Activated gamma-delta T cell (primary cell): ENCODE measurements at regions not wholly inside any gene's neighbourhood (a gene's known extent, or its start where the extent isn't known, plus 50 kb on each side); places are given as distances from the start of the nearest gene placed in this dataset.
"Not testable (repeated sequence)": the region's sequence is repeated elsewhere in the genome, so short reads cannot be mapped to it uniquely, and the experiment has no call there.

ENCODE experiments used
- DNase-seq: peaks from one replicate; lab custom pipeline; 2025; lab: John Stamatoyannopoulos, UW

GRCh38 chr5:124962735-124963134, 216.3 kb upstream of the ZNF608 start:
- no peak for DNase-seq

GRCh38 chr5:124963236-124963919, 216.9 kb upstream of the ZNF608 start:
- peak; percentile 2 for DNase-seq

GRCh38 chr5:124966741-124967140, 220.3 kb upstream of the ZNF608 start:
- not testable (repeated sequence) for DNase-seq

GRCh38 chr5:124970381-124970780, 223.9 kb upstream of the ZNF608 start:
- not testable (repeated sequence) for DNase-seq

- no peak for DNase-seq
Observed at GRCh38 chr5:124972703-124973102, 226.3 kb upstream of the ZNF608 start.

GRCh38 chr5:124973661-124974060, 227.2 kb upstream of the ZNF608 start:
- no peak for DNase-seq

GRCh38 chr5:124976086-124976485, 229.6 kb upstream of the ZNF608 start:
- peak; percentile 10 for DNase-seq

- DNase-seq, result no peak
Observed at GRCh38 chr5:124979251-124979650, 232.8 kb upstream of the ZNF608 start.

- DNase-seq, result no peak
Observed at GRCh38 chr5:124980163-124980941, 233.9 kb upstream of the ZNF608 start.

GRCh38 chr5:124981901-124982300, 235.5 kb upstream of the ZNF608 start:
- DNase-seq, result no peak

- no peak for DNase-seq
Observed at GRCh38 chr5:124986170-124986569, 239.7 kb upstream of the ZNF608 start.

GRCh38 chr5:124986667-124987066, 240.2 kb upstream of the ZNF608 start:
- no peak for DNase-seq

- DNase-seq, result not testable (repeated sequence)
Observed at GRCh38 chr5:124987786-124988185, 241.3 kb upstream of the ZNF608 start.

GRCh38 chr5:124990723-124991122, 244.3 kb upstream of the ZNF608 start:
- DNase-seq, result no peak

GRCh38 chr5:124995421-124995820, 249.0 kb upstream of the ZNF608 start:
- DNase-seq, result no peak

GRCh38 chr5:124996023-124996763, 249.8 kb upstream of the ZNF608 start:
- no peak for DNase-seq

- no peak for DNase-seq
Observed at GRCh38 chr5:124996764-124997077, 250.3 kb upstream of the ZNF608 start.

GRCh38 chr5:124997186-124997893, 250.9 kb upstream of the ZNF608 start:
- no peak for DNase-seq

GRCh38 chr5:124998520-124998919, 252.1 kb upstream of the ZNF608 start:
- DNase-seq, result no peak

GRCh38 chr5:125002727-125003598, 256.5 kb upstream of the ZNF608 start:
- DNase-seq, result no peak

- DNase-seq, result no peak
Observed at GRCh38 chr5:125004009-125004408, 257.6 kb upstream of the ZNF608 start.
